Esophagus squamous epithelium (tissue), 4 donors: ENCODE measurements at regions not wholly inside any gene's neighbourhood (a gene's known extent, or its start where the extent isn't known, plus 50 kb on each side); places are given as distances from the start of the nearest gene placed in this dataset.

Source experiments
- CTCF ChIP-seq, 6 experiments: fragments of 450-650 bp in 4 of 6; fragments of 200-600 bp in 2 of 6; sonication (generic) in 2 of 6; IDR thresholded peaks; one replicate each; pipeline ENCODE4 v1.5.1; 2016 to 2019; ENCODE audit warnings: antibody characterized with exemption in 6 of 6, mild to moderate bottlenecking in 4 of 6, moderate library complexity in 4 of 6
- POLR2A ChIP-seq, 4 donors: fragments of 450-650 bp; IDR thresholded peaks; one replicate each; pipeline ENCODE4 v1.6.1; 2017; ENCODE audit warnings: antibody characterized with exemption in 4 of 4, mild to moderate bottlenecking in 4 of 4, moderate library complexity in 3 of 4

DNA sequence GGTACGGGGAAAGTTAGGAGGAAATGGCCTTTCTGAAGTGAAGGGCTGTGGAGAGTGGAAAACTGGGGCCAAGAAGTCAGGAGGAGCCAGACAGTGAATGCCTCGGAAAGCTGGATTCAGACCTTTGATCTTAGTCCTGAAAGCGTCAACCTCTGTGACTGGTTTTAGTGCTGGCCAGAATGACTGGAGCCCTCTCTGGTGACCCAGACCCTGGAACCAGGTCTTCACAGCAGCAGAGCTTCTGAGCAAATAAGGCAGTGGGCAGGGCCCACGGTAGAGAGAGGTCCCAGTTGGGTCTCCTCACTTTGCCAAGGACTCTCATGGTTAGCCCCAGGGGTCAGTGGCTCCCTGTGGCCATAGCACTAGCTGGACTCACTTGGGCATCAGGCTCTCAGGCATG is 157.7 kb upstream of the EEPD1 start:
- TF ChIP-seq CTCF (IDR thresholded peaks at IDR 0.05) (no peak), POLR2A (IDR thresholded peaks at IDR 0.05) (no peak)
